ENCODE measurements at regions not wholly inside any gene's neighbourhood (a gene's known extent, or its start where the extent isn't known, plus 50 kb on each side); places are given as distances from the start of the nearest gene placed in this dataset.

DNA sequence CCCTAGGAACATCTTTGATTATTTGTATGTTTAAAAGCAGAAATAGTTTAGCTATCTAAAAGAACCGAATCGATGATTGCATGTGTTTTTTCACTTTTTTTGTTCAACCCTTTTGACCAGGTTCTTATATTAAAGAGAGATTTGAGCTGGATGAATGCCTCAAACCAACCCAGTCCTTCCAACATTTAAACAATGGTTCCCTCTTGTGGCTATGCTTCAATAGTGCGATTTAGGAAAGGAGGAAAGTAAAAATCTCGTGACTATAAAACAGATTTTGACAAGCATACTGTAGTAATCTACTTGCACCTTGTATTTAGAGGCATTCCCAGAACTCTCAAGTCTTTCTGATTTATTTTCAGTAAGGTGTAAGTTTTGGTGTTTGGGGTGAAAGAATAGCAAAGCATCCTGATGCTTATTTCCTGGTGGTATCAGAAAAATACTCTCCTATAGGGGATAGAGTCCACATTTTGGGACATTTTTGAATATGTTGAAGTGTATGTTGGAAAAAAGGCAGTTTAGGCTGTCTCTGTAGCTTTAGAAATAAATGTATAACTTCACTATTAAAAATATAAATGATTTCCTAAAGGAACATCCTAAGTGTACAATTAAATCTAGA lies 159.6 kb upstream of the KCNH8 start:
- Mint-ChIP-seq H3K4me1 (peaks cover 4% of the 10 kb centered on the region), H3K27ac (no peak overlapping the region), H3K36me3 (no peaks in the 10 kb centered on the region), H3K9me3 (no peaks in the 10 kb centered on the region), H3K27me3 (ENCODE audit: low read depth in 3 of 3) (no peaks in the 10 kb centered on the region), H3K4me3 (no peak overlapping the region)
- Histone ChIP-seq H4K20me1 (ENCODE audit: insufficient read depth, low read length) (no peaks in the 10 kb centered on the region), H3K27me3 (ENCODE audit: control insufficient read depth in 2 of 2, insufficient read depth in 2 of 2, low read length in 2 of 2) (no peaks in the 10 kb centered on the region), H3K4me1 (ENCODE audit: control insufficient read depth in 1 of 2, insufficient read depth in 2 of 2, low read length in 2 of 2) (no peaks in the 10 kb centered on the region), H3K36me3 (replicated peaks in 1 of 2; ENCODE audit: control insufficient read depth in 1 of 2, insufficient read depth in 2 of 2, low read length in 2 of 2) (no peaks in the 10 kb centered on the region), H3K4me2 (replicated peaks; ENCODE audit: extremely low read depth, low read length, poor library complexity, severe bottlenecking) (no peak overlapping the region), H2AFZ (ENCODE audit: insufficient read depth, low read depth, low read length, poor library complexity, severe bottlenecking) (no peak overlapping the region), H3K79me2 (ENCODE audit: insufficient read depth, low read length) (no peaks in the 10 kb centered on the region), H3K9ac (ENCODE audit: insufficient read depth, low read length, poor library complexity, severe bottlenecking) (no peak overlapping the region), H3K27ac (ENCODE audit: low read depth in 1 of 2, low read length in 2 of 2) (no peak overlapping the region), H3K4me3 (replicated peaks in 1 of 3; ENCODE audit: low read depth in 2 of 3, low read length in 3 of 3) (no peak overlapping the region), H3K9me3 (replicated peaks in 1 of 2; ENCODE audit: control insufficient read depth in 1 of 2, insufficient read depth in 1 of 2, low read length in 2 of 2) (no peaks in the 10 kb centered on the region)
- TF ChIP-seq CTCF (IDR thresholded peaks at IDR 0.05) = peak; percentile 29
- intact Hi-C loops (cut with micrococcal nuclease) = no loop called here
- DNase-seq = no peak
- no CpG with 5 or more reads among the region's 4 CpGs for WGBS (ENCODE audit: insufficient coverage)

DNA sequence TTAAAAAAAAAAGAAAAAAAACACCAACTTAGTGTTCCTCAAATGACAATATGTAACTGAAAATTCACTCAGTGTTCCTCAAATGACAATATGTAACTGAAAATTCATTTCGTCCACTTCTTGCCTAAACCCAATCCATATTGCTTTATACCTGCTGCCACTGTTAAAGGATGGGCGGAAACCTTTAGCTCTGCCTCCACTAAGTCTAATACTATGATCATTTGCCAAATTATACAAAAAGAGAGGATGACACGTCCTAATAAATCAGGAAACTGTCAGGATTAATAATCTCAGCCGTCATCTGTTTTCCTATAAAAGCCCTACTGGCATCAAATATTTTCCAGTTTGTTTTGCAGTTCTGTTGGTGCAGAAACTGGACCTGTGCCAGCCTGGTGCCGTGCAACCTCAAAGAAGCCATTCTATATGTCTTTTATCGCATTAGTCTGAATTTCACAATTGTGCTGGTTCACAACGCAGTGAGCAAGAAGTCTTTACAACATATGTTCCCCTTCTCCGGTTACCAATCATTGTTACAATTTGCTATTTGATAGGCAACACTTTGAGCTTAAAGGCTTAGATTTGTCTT lies 160.4 kb upstream of the KCNH8 start:
- no peak for DNase-seq
- peaks cover 4% of the 10 kb centered on the region for H3K4me1 Mint-ChIP-seq
- intact Hi-C loops (cut with micrococcal nuclease) = no loop called here
- H3K9me3 Mint-ChIP-seq = no peaks in the 10 kb centered on the region
- no peak overlapping the region for H3K4me3 ChIP-seq (replicated peaks in 1 of 3; ENCODE audit: low read depth in 2 of 3, low read length in 3 of 3)
- 59% methylated on average over 5 of the region's 8 CpGs for WGBS (ENCODE audit: insufficient coverage)
- H3K4me3 Mint-ChIP-seq = no peak overlapping the region
- no peak overlapping the region for H3K9ac ChIP-seq (ENCODE audit: insufficient read depth, low read length, poor library complexity, severe bottlenecking)
- H3K9me3 ChIP-seq (replicated peaks in 1 of 2; ENCODE audit: control insufficient read depth in 1 of 2, insufficient read depth in 1 of 2, low read length in 2 of 2) = no peaks in the 10 kb centered on the region
- no peak overlapping the region for H3K27ac Mint-ChIP-seq
- no peak overlapping the region for H2AFZ ChIP-seq (ENCODE audit: insufficient read depth, low read depth, low read length, poor library complexity, severe bottlenecking)
- TF ChIP-seq CTCF (IDR thresholded peaks at IDR 0.05) = no peak
- H3K4me2 ChIP-seq (replicated peaks; ENCODE audit: extremely low read depth, low read length, poor library complexity, severe bottlenecking) = no peak overlapping the region
- H3K27ac ChIP-seq (ENCODE audit: low read depth in 1 of 2, low read length in 2 of 2) = no peak overlapping the region
- H3K4me1 ChIP-seq (ENCODE audit: control insufficient read depth in 1 of 2, insufficient read depth in 2 of 2, low read length in 2 of 2) = no peaks in the 10 kb centered on the region
- H3K27me3 Mint-ChIP-seq (ENCODE audit: low read depth in 3 of 3) = no peaks in the 10 kb centered on the region
- no peaks in the 10 kb centered on the region for H3K36me3 ChIP-seq (replicated peaks in 1 of 2; ENCODE audit: control insufficient read depth in 1 of 2, insufficient read depth in 2 of 2, low read length in 2 of 2)
- no peaks in the 10 kb centered on the region for H4K20me1 ChIP-seq (ENCODE audit: insufficient read depth, low read length)
- no peaks in the 10 kb centered on the region for H3K36me3 Mint-ChIP-seq
- no peaks in the 10 kb centered on the region for H3K27me3 ChIP-seq (ENCODE audit: control insufficient read depth in 2 of 2, insufficient read depth in 2 of 2, low read length in 2 of 2)
- no peaks in the 10 kb centered on the region for H3K79me2 ChIP-seq (ENCODE audit: insufficient read depth, low read length)
